ENCODE measurements at regions not wholly inside any gene's neighbourhood (a gene's known extent, or its start where the extent isn't known, plus 50 kb on each side); places are given as distances from the start of the nearest gene placed in this dataset.

GRCh38 chr1:235011064-235011598 lies 117.5 kb downstream of the TOMM20 start:
- peaks cover 5% of the 10 kb centered on the region for H3K4me1 Mint-ChIP-seq (ENCODE audit: unreplicated experiment)
- no peaks in the 10 kb centered on the region for H3K36me3 Mint-ChIP-seq (ENCODE audit: low read depth, unreplicated experiment)
- H3K4me3 Mint-ChIP-seq (ENCODE audit: unreplicated experiment) = no peak overlapping the region
- no peaks in the 10 kb centered on the region for H3K27me3 Mint-ChIP-seq (ENCODE audit: unreplicated experiment)
- no peaks in the 10 kb centered on the region for H3K9me3 Mint-ChIP-seq (ENCODE audit: unreplicated experiment)
- no peak overlapping the region for H3K27ac Mint-ChIP-seq (ENCODE audit: unreplicated experiment)
- no peak for TF ChIP-seq CTCF (IDR thresholded peaks at IDR 0.05; ENCODE audit: unreplicated experiment)
- no peak for DNase-seq (ENCODE audit: low spot score)

- H3K9me3 Mint-ChIP-seq (ENCODE audit: unreplicated experiment) = no peaks in the 10 kb centered on the region
- H3K27ac Mint-ChIP-seq (ENCODE audit: unreplicated experiment) = no peak overlapping the region
- H3K36me3 Mint-ChIP-seq (ENCODE audit: low read depth, unreplicated experiment) = no peaks in the 10 kb centered on the region
- DNase-seq (ENCODE audit: low spot score) = no peak
- TF ChIP-seq CTCF (IDR thresholded peaks at IDR 0.05; ENCODE audit: unreplicated experiment) = no peak
- H3K4me1 Mint-ChIP-seq (ENCODE audit: unreplicated experiment) = peaks cover 5% of the 10 kb centered on the region
- H3K4me3 Mint-ChIP-seq (ENCODE audit: unreplicated experiment) = no peak overlapping the region
- no peaks in the 10 kb centered on the region for H3K27me3 Mint-ChIP-seq (ENCODE audit: unreplicated experiment)
These were observed 118.9 kb downstream of the TOMM20 start for GRCh38 chr1:235009561-235010306.

GRCh38 chr1:235009074-235009473 lies 119.6 kb downstream of the TOMM20 start:
- DNase-seq (ENCODE audit: low spot score) = no peak
- no peaks in the 10 kb centered on the region for H3K27me3 Mint-ChIP-seq (ENCODE audit: unreplicated experiment)
- no peak for TF ChIP-seq CTCF (IDR thresholded peaks at IDR 0.05; ENCODE audit: unreplicated experiment)
- peaks cover 5% of the 10 kb centered on the region for H3K4me1 Mint-ChIP-seq (ENCODE audit: unreplicated experiment)
- H3K36me3 Mint-ChIP-seq (ENCODE audit: low read depth, unreplicated experiment) = no peaks in the 10 kb centered on the region
- no peak overlapping the region for H3K4me3 Mint-ChIP-seq (ENCODE audit: unreplicated experiment)
- H3K27ac Mint-ChIP-seq (ENCODE audit: unreplicated experiment) = no peak overlapping the region
- H3K9me3 Mint-ChIP-seq (ENCODE audit: unreplicated experiment) = no peaks in the 10 kb centered on the region

GRCh38 chr1:235008239-235008638 lies 120.4 kb downstream of the TOMM20 start:
- TF ChIP-seq CTCF (IDR thresholded peaks at IDR 0.05; ENCODE audit: unreplicated experiment) = no peak
- no peak overlapping the region for H3K4me3 Mint-ChIP-seq (ENCODE audit: unreplicated experiment)

GRCh38 chr1:235006816-235007215 lies 121.8 kb downstream of the TOMM20 start:
- TF ChIP-seq CTCF (IDR thresholded peaks at IDR 0.05; ENCODE audit: unreplicated experiment) = no peak
- Mint-ChIP-seq H3K4me1 (ENCODE audit: unreplicated experiment) (peaks cover 5% of the 10 kb centered on the region), H3K4me3 (ENCODE audit: unreplicated experiment) (no peak overlapping the region), H3K27me3 (ENCODE audit: unreplicated experiment) (no peaks in the 10 kb centered on the region), H3K9me3 (ENCODE audit: unreplicated experiment) (no peaks in the 10 kb centered on the region), H3K36me3 (ENCODE audit: low read depth, unreplicated experiment) (no peaks in the 10 kb centered on the region), H3K27ac (ENCODE audit: unreplicated experiment) (no peak overlapping the region)
- no peak for DNase-seq (ENCODE audit: low spot score)

More at GRCh38 chr1:235008239-235008638, 120.4 kb downstream of the TOMM20 start:
- H3K4me1 Mint-ChIP-seq (ENCODE audit: unreplicated experiment) = peaks cover 5% of the 10 kb centered on the region
- H3K36me3 Mint-ChIP-seq (ENCODE audit: low read depth, unreplicated experiment) = no peaks in the 10 kb centered on the region
- H3K27ac Mint-ChIP-seq (ENCODE audit: unreplicated experiment) = no peak overlapping the region
- H3K9me3 Mint-ChIP-seq (ENCODE audit: unreplicated experiment) = no peaks in the 10 kb centered on the region
- H3K27me3 Mint-ChIP-seq (ENCODE audit: unreplicated experiment) = no peaks in the 10 kb centered on the region
- no peak for DNase-seq (ENCODE audit: low spot score)
